Thyroid gland (tissue), 4 donors: ENCODE measurements at regions not wholly inside any gene's neighbourhood (a gene's known extent, or its start where the extent isn't known, plus 50 kb on each side); places are given as distances from the start of the nearest gene placed in this dataset.

ENCODE experiments used
- CTCF ChIP-seq, 6 experiments: fragments of 200-600 bp in 3 of 6; fragments of 450-650 bp in 3 of 6; sonication (generic) in 3 of 6; IDR thresholded peaks; one replicate each; pipeline ENCODE4 v1.5.1; 2016 to 2019; ENCODE audit warnings: antibody characterized with exemption in 6 of 6, mild to moderate bottlenecking in 2 of 6, inconsistent platforms in 1 of 6, moderate library complexity in 1 of 6
- POLR2A ChIP-seq, 2 donors: fragments of 450-650 bp; IDR thresholded peaks; one replicate each; pipeline ENCODE4 v1.6.1; 2017; ENCODE audit warnings: antibody characterized with exemption in 2 of 2, mild to moderate bottlenecking in 2 of 2, moderate library complexity in 1 of 2

GRCh38 chr2:200220251-200220650, 86.2 kb upstream of the SPATS2L start:
- TF ChIP-seq CTCF (IDR thresholded peaks at IDR 0.05) (no peak), POLR2A (IDR thresholded peaks at IDR 0.05) (no peak)
